Natural killer cell treated with Interleukin-12 subunit alpha and Interleukin-12 subunit beta and Interleukin-15 and Interleukin-18, amount 100 ng/mL, for 72 hours (primary cell): ENCODE measurements at regions not wholly inside any gene's neighbourhood (a gene's known extent, or its start where the extent isn't known, plus 50 kb on each side); places are given as distances from the start of the nearest gene placed in this dataset.

Experiments
- ATAC-seq, 2 donors: fragments of 150-1000 bp; cut with Tn5 transposase in 1 of 2; sonication (Bioruptor Pico), chemical (Tn5 transposase) in 1 of 2; 2 replicates each; pipeline ENCODE4 v1.10.0; 2021
- DNase-seq: peaks from one replicate; pipeline ENCODE4 v3.0.0; 2022; ENCODE audit warnings: low spot score
- H3K27ac Mint-ChIP-seq, 2 donors: 1 replicate in 1 of 2; 2 replicates in 1 of 2; pipeline ENCODE4 v1.8.0; 2022; ENCODE audit warnings: mixed read lengths in 2 of 2, mild to moderate bottlenecking in 1 of 2, moderate library complexity in 1 of 2
- H3K27me3 Mint-ChIP-seq, 2 donors: 1 replicate in 1 of 2; 2 replicates in 1 of 2; pipeline ENCODE4 v1.8.0; 2022; ENCODE audit warnings: mixed read lengths in 2 of 2
- H3K36me3 Mint-ChIP-seq: one replicate; pipeline ENCODE4 v1.8.0; 2022; ENCODE audit warnings: mixed read lengths
- H3K4me1 Mint-ChIP-seq, 2 donors: 1 replicate in 1 of 2; 2 replicates in 1 of 2; pipeline ENCODE4 v1.8.0; 2022; ENCODE audit warnings: low read depth in 2 of 2, mixed read lengths in 2 of 2, mild to moderate bottlenecking in 1 of 2
- H3K4me3 Mint-ChIP-seq: one replicate; pipeline ENCODE4 v1.8.0; 2022; ENCODE audit warnings: mixed read lengths
- H3K9me3 Mint-ChIP-seq: 2 replicates; pipeline ENCODE4 v1.8.0; 2022; ENCODE audit warnings: mixed read lengths

GRCh38 chr2:151119374-151119773, 142.3 kb downstream of the RBM43 start:
- Mint-ChIP-seq H3K4me1 (no peaks in the 10 kb centered on the region), H3K4me3 (no peak overlapping the region), H3K36me3 (peaks cover 4% of the 10 kb centered on the region), H3K27me3 (peaks cover 3 to 19% of the 10 kb centered on the region in 2 donors), H3K27ac (no peak overlapping the region), H3K9me3 (peaks cover 2% of the 10 kb centered on the region)
- ATAC-seq (no peak), DNase-seq (no peak)

- H3K27ac Mint-ChIP-seq = no peak overlapping the region
- H3K4me3 Mint-ChIP-seq = no peak overlapping the region
- no peak for ATAC-seq
- peaks cover 7 to 8% of the 10 kb centered on the region in 2 donors for H3K27me3 Mint-ChIP-seq
- DNase-seq = no peak
- peaks cover 7% of the 10 kb centered on the region for H3K9me3 Mint-ChIP-seq
- H3K36me3 Mint-ChIP-seq = peaks cover 4% of the 10 kb centered on the region
- no peaks in the 10 kb centered on the region for H3K4me1 Mint-ChIP-seq
These were observed 143.4 kb downstream of the RBM43 start for GRCh38 chr2:151118269-151118668.

- no peak overlapping the region for H3K27ac Mint-ChIP-seq
- ATAC-seq = no peak
- no peak overlapping the region for H3K4me3 Mint-ChIP-seq
- peaks cover 7% of the 10 kb centered on the region for H3K9me3 Mint-ChIP-seq
- no peaks in the 10 kb centered on the region for H3K4me1 Mint-ChIP-seq
- no peak for DNase-seq
- H3K36me3 Mint-ChIP-seq = peaks cover 4% of the 10 kb centered on the region
- peaks cover 9 to 16% of the 10 kb centered on the region in 2 donors for H3K27me3 Mint-ChIP-seq
These were observed 146.8 kb downstream of the RBM43 start for GRCh38 chr2:151114874-151115273.

- Mint-ChIP-seq H3K27ac (no peak overlapping the region), H3K9me3 (peaks cover 7% of the 10 kb centered on the region), H3K4me3 (no peak overlapping the region), H3K4me1 (no peaks in the 10 kb centered on the region), H3K27me3 (peaks cover 9 to 16% of the 10 kb centered on the region in 2 donors), H3K36me3 (peaks cover 3% of the 10 kb centered on the region)
- DNase-seq = no peak
- no peak for ATAC-seq
These were observed 148.3 kb downstream of the RBM43 start for GRCh38 chr2:151113318-151113717.

GRCh38 chr2:151111599-151112278, 149.9 kb downstream of the RBM43 start:
- no peaks in the 10 kb centered on the region for H3K4me1 Mint-ChIP-seq
- H3K4me3 Mint-ChIP-seq = no peak overlapping the region
- ATAC-seq (no peak), DNase-seq (no peak)
- H3K9me3 Mint-ChIP-seq = peaks cover 7% of the 10 kb centered on the region
- H3K27me3 Mint-ChIP-seq = peaks cover 9 to 16% of the 10 kb centered on the region in 2 donors
- no peak overlapping the region for H3K27ac Mint-ChIP-seq
- H3K36me3 Mint-ChIP-seq = no peaks in the 10 kb centered on the region

- no peak overlapping the region for H3K27ac Mint-ChIP-seq
- H3K27me3 Mint-ChIP-seq = peaks cover 2 to 10% of the 10 kb centered on the region in 2 donors
- no peak overlapping the region for H3K4me3 Mint-ChIP-seq
- ATAC-seq (no peak), DNase-seq (no peak)
- no peaks in the 10 kb centered on the region for H3K36me3 Mint-ChIP-seq
- no peaks in the 10 kb centered on the region for H3K4me1 Mint-ChIP-seq
- no peaks in the 10 kb centered on the region for H3K9me3 Mint-ChIP-seq
These were observed 154.7 kb downstream of the RBM43 start for GRCh38 chr2:151106805-151107506.

GRCh38 chr2:151103551-151103950, 158.1 kb downstream of the RBM43 start:
- no peak overlapping the region for H3K27ac Mint-ChIP-seq
- H3K4me3 Mint-ChIP-seq = no peak overlapping the region
- H3K36me3 Mint-ChIP-seq = no peaks in the 10 kb centered on the region
- H3K9me3 Mint-ChIP-seq = no peaks in the 10 kb centered on the region
- H3K27me3 Mint-ChIP-seq = no peaks in the 10 kb centered on the region
- ATAC-seq (no peak), DNase-seq (no peak)
- no peaks in the 10 kb centered on the region for H3K4me1 Mint-ChIP-seq

GRCh38 chr2:151102226-151102625, 159.4 kb downstream of the RBM43 start:
- ATAC-seq = no peak
- H3K27ac Mint-ChIP-seq = no peak overlapping the region
- H3K36me3 Mint-ChIP-seq = no peaks in the 10 kb centered on the region
- H3K4me3 Mint-ChIP-seq = no peak overlapping the region
- no peaks in the 10 kb centered on the region for H3K27me3 Mint-ChIP-seq
- no peaks in the 10 kb centered on the region for H3K9me3 Mint-ChIP-seq
- no peak for DNase-seq
- no peaks in the 10 kb centered on the region for H3K4me1 Mint-ChIP-seq

- Mint-ChIP-seq H3K4me3 (no peak overlapping the region), H3K9me3 (no peaks in the 10 kb centered on the region), H3K4me1 (no peaks in the 10 kb centered on the region)
These were observed 162.8 kb downstream of the RBM43 start for GRCh38 chr2:151098841-151099240.

GRCh38 chr2:151097895-151098294, 163.8 kb downstream of the RBM43 start:
- Mint-ChIP-seq H3K36me3 (no peaks in the 10 kb centered on the region), H3K27ac (no peak overlapping the region)
- no peak for DNase-seq

More at GRCh38 chr2:151098841-151099240, 162.8 kb downstream of the RBM43 start:
- Mint-ChIP-seq H3K27me3 (no peaks in the 10 kb centered on the region), H3K36me3 (no peaks in the 10 kb centered on the region), H3K27ac (no peak overlapping the region)
- no peak for DNase-seq
- ATAC-seq = no peak

GRCh38 chr2:151097128-151097527, 164.5 kb downstream of the RBM43 start:
- no peaks in the 10 kb centered on the region for H3K9me3 Mint-ChIP-seq
- no peaks in the 10 kb centered on the region for H3K36me3 Mint-ChIP-seq
- H3K4me3 Mint-ChIP-seq = no peak overlapping the region
- ATAC-seq (no peak), DNase-seq (no peak)
- no peak overlapping the region for H3K27ac Mint-ChIP-seq
- H3K27me3 Mint-ChIP-seq = no peaks in the 10 kb centered on the region
- no peaks in the 10 kb centered on the region for H3K4me1 Mint-ChIP-seq

More at GRCh38 chr2:151097895-151098294, 163.8 kb downstream of the RBM43 start:
- Mint-ChIP-seq H3K4me3 (no peak overlapping the region), H3K27me3 (no peaks in the 10 kb centered on the region), H3K9me3 (no peaks in the 10 kb centered on the region), H3K4me1 (no peaks in the 10 kb centered on the region)
- no peak for ATAC-seq

GRCh38 chr2:151096235-151096634, 165.4 kb downstream of the RBM43 start:
- H3K27me3 Mint-ChIP-seq = peaks cover 0 to 2% of the 10 kb centered on the region in 2 donors
- no peak overlapping the region for H3K4me3 Mint-ChIP-seq
- H3K27ac Mint-ChIP-seq = no peak overlapping the region
- no peaks in the 10 kb centered on the region for H3K36me3 Mint-ChIP-seq
- DNase-seq (no peak), ATAC-seq (no peak)
- H3K4me1 Mint-ChIP-seq = no peaks in the 10 kb centered on the region
- no peaks in the 10 kb centered on the region for H3K9me3 Mint-ChIP-seq

- no peak overlapping the region for H3K4me3 Mint-ChIP-seq
- H3K27me3 Mint-ChIP-seq = peaks cover 0 to 10% of the 10 kb centered on the region in 2 donors
- no peak for ATAC-seq
- H3K4me1 Mint-ChIP-seq = no peaks in the 10 kb centered on the region
- no peaks in the 10 kb centered on the region for H3K9me3 Mint-ChIP-seq
- no peak overlapping the region for H3K27ac Mint-ChIP-seq
- DNase-seq = no peak
- H3K36me3 Mint-ChIP-seq = no peaks in the 10 kb centered on the region
These were observed 166.2 kb downstream of the RBM43 start for GRCh38 chr2:151095463-151095862.

GRCh38 chr2:151091583-151091982, 170.1 kb downstream of the RBM43 start:
- Mint-ChIP-seq H3K27me3 (peaks cover 0 to 20% of the 10 kb centered on the region in 2 donors), H3K36me3 (no peaks in the 10 kb centered on the region), H3K4me1 (no peaks in the 10 kb centered on the region), H3K4me3 (no peak overlapping the region), H3K9me3 (no peaks in the 10 kb centered on the region), H3K27ac (no peak overlapping the region)
- no peak for DNase-seq
- no peak for ATAC-seq
